ENCODE measurements at regions not wholly inside any gene's neighbourhood (a gene's known extent, or its start where the extent isn't known, plus 50 kb on each side); places are given as distances from the start of the nearest gene placed in this dataset.

DNA sequence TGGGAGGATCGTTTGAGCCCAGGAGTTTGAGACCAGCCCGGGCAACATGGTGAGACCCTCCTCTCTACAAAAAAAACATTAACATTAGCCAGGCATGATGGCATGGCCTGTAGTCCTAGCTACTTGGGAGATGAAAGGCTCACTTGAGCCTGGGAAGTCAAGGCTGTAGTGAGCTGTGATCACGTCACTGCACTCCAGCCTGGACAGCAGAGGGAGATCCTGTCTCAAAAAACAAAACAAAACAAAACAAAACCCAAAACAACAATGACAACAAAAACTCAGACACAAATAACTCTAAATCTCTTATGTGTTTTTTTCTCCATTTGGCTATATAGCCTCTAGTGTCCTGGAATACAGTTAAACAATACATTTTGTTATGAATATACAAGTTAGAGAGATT is 127.3 kb upstream of the STK26 start:
- no peak for TF ChIP-seq ZNF274 (IDR thresholded peaks at IDR 0.05; ENCODE audit: low read depth, low read length)
- TF ChIP-seq EGR1 (IDR thresholded peaks at IDR 0.05; ENCODE audit: low read depth): no peak
- no peak for TF ChIP-seq EZH2 (IDR thresholded peaks at IDR 0.05)
- no peak for TF ChIP-seq TCF7L2 (IDR thresholded peaks at IDR 0.05; ENCODE audit: borderline replicate concordance, extremely low read depth, insufficient read depth, insufficient read length)
